Neural progenitor cell (in vitro differentiated cells): ENCODE measurements at regions not wholly inside any gene's neighbourhood (a gene's known extent, or its start where the extent isn't known, plus 50 kb on each side); places are given as distances from the start of the nearest gene placed in this dataset.

Experiments
- DNase-seq: peaks from one replicate; pipeline ENCODE4 v3.0.0-alpha.2; 2016; ENCODE audit warnings: low spot score
- H2AFZ ChIP-seq: fragments of 200-600 bp; sonication (generic); replicated peaks from 2 replicates; pipeline ENCODE4 v1.6.1; 2016; ENCODE audit warnings: antibody characterized with exemption
- H3F3A ChIP-seq: fragments of 200-600 bp; sonication (generic); 2 replicates; pipeline ENCODE4 v1.6.1; 2016; ENCODE audit warnings: antibody characterized with exemption, low read depth
- H3K27ac ChIP-seq: fragments of 200-600 bp; sonication (generic); 2 replicates; pipeline ENCODE4 v1.5.1; 2016; ENCODE audit warnings: mild to moderate bottlenecking
- H3K27me3 ChIP-seq: fragments of 200-600 bp; sonication (generic); 2 replicates; pipeline ENCODE4 v1.6.1; 2016; ENCODE audit warnings: mild to moderate bottlenecking, moderate library complexity
- H3K36me3 ChIP-seq: fragments of 200-600 bp; sonication (generic); 2 replicates; pipeline ENCODE4 v1.5.1; 2016
- H3K4me1 ChIP-seq: fragments of 200-600 bp; sonication (generic); 2 replicates; pipeline ENCODE4 v1.6.1; 2016; ENCODE audit warnings: mixed run types
- H3K4me2 ChIP-seq: fragments of 200-600 bp; sonication (generic); 2 replicates; pipeline ENCODE4 v1.6.1; 2016
- H3K4me3 ChIP-seq: fragments of 200-600 bp; sonication (generic); 2 replicates; pipeline ENCODE4 v1.5.1; 2016
- H3K79me2 ChIP-seq: fragments of 200-600 bp; sonication (generic); 2 replicates; pipeline ENCODE4 v1.6.1; 2016; ENCODE audit warnings: low read depth
- H3K9ac ChIP-seq: fragments of 200-600 bp; sonication (generic); 2 replicates; pipeline ENCODE4 v1.6.1; 2016
- H3K9me3 ChIP-seq: fragments of 200-600 bp; sonication (generic); 2 replicates; pipeline ENCODE4 v1.5.1; 2016; ENCODE audit warnings: low read depth
- H4K20me1 ChIP-seq: fragments of 200-600 bp; sonication (generic); 2 replicates; pipeline ENCODE4 v1.6.1; 2016; ENCODE audit warnings: low read depth
- H3K27ac Mint-ChIP-seq: 3 replicates; pipeline ENCODE4 v1.8.0; 2021; ENCODE audit warnings: mixed read lengths
- H3K27me3 Mint-ChIP-seq: 2 replicates; pipeline ENCODE4 v1.8.0; 2022; ENCODE audit warnings: low read depth, mild to moderate bottlenecking, inconsistent platforms, moderate library complexity, mixed read lengths; ENCODE audit not compliant: insufficient read depth
- H3K36me3 Mint-ChIP-seq: 3 replicates; pipeline ENCODE4 v1.8.0; 2021; ENCODE audit warnings: mixed read lengths
- H3K4me1 Mint-ChIP-seq: 3 replicates; pipeline ENCODE4 v1.8.0; 2021; ENCODE audit warnings: mixed read lengths
- H3K4me3 Mint-ChIP-seq: 3 replicates; pipeline ENCODE4 v1.8.0; 2021; ENCODE audit warnings: mild to moderate bottlenecking, moderate library complexity, mixed read lengths
- H3K9me3 Mint-ChIP-seq: 3 replicates; pipeline ENCODE4 v1.8.0; 2020; ENCODE audit warnings: mixed read lengths
- EZH2 ChIP-seq: fragments of 200-600 bp; sonication (generic); IDR thresholded peaks from 2 replicates; pipeline ENCODE4 v1.6.1; 2017; ENCODE audit warnings: antibody characterized with exemption, mild to moderate bottlenecking, moderate library complexity
- EZH2phosphoT487 ChIP-seq: fragments of 200-600 bp; sonication (generic); IDR thresholded peaks from 2 replicates; pipeline ENCODE4 v1.6.1; 2017; ENCODE audit warnings: antibody characterized with exemption
- TF ChIP-seq, protein P1 (sequence below): fragments of 200-600 bp; sonication (generic); IDR thresholded peaks from 2 replicates; pipeline ENCODE4 v1.5.1; 2017; ENCODE audit warnings: antibody characterized with exemption, mild to moderate bottlenecking

- no peaks in the 10 kb centered on the region for H3K36me3 Mint-ChIP-seq
- Histone ChIP-seq H3K9ac (no peak overlapping the region), H3F3A (no peaks in the 10 kb centered on the region), H3K79me2 (no peaks in the 10 kb centered on the region), H3K9me3 (no peaks in the 10 kb centered on the region), H3K27me3 (no peaks in the 10 kb centered on the region), H2AFZ (no peak overlapping the region), H4K20me1 (no peaks in the 10 kb centered on the region), H3K36me3 (no peaks in the 10 kb centered on the region), H3K4me1 (no peaks in the 10 kb centered on the region), H3K27ac (no peak overlapping the region), H3K4me3 (no peak overlapping the region), H3K4me2 (no peak overlapping the region)
- H3K27me3 Mint-ChIP-seq: peaks cover 5% of the 10 kb centered on the region
- no peak overlapping the region for H3K27ac Mint-ChIP-seq
- DNase-seq: no peak
- no peak overlapping the region for H3K4me3 Mint-ChIP-seq
- TF ChIP-seq EZH2phosphoT487: no peak
- no peak for TF ChIP-seq EZH2
- H3K4me1 Mint-ChIP-seq: peaks cover 19% of the 10 kb centered on the region
- no peaks in the 10 kb centered on the region for H3K9me3 Mint-ChIP-seq
Observed at GRCh38 chr12:65657635-65658034, 166.6 kb upstream of the HMGA2 start.

DNA sequence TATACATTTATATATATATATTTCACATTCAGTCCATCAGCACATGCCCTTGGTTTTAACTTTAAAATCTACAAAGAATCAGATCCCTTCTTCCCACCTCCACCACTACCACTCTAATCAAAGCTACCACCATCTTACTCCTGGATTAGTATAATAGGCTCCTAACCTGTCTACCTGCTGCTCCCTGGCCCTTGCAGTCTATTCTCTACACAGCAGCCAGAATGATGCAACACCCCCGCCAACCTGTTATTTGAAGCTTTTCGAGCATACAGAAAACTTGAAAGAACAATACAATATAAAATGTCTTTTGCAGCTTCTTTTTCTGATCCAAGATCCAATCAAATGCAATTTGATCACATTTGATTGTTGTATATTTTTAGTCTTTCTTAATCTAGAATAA is 165.9 kb upstream of the HMGA2 start:
- H3K4me1 Mint-ChIP-seq: peaks cover 18% of the 10 kb centered on the region

DNA sequence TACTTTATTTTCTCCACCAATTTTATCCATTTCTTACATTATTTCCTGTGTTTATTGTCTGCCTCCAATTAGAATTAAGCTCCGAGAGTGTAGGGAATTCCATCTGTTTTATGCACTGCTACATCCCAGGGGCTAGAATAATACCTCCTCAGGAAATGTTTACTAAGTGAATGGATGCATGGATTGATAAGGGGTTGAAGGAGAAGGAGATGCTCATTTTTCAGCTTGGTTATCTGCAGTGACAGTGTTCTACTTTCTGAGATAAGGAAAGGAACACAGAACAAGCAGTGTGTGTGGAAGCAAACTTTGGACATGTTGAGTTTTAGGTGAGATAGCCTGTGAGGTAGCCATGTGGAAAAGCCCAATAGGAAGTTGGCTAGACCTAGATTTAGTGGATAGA is 164.6 kb upstream of the HMGA2 start:
- no peaks in the 10 kb centered on the region for H3K36me3 Mint-ChIP-seq
- H3K27me3 Mint-ChIP-seq: peaks cover 8% of the 10 kb centered on the region
- Histone ChIP-seq H3K9me3 (no peaks in the 10 kb centered on the region), H3K4me1 (no peaks in the 10 kb centered on the region), H3K27me3 (no peaks in the 10 kb centered on the region), H3K4me3 (no peak overlapping the region), H3K36me3 (no peaks in the 10 kb centered on the region), H3K4me2 (no peak overlapping the region), H3K27ac (no peak overlapping the region), H3K79me2 (no peaks in the 10 kb centered on the region), H2AFZ (no peak overlapping the region), H3F3A (no peaks in the 10 kb centered on the region), H4K20me1 (no peaks in the 10 kb centered on the region), H3K9ac (no peak overlapping the region)
- no peak for DNase-seq
- H3K4me3 Mint-ChIP-seq: no peak overlapping the region
- H3K4me1 Mint-ChIP-seq: peaks cover 16% of the 10 kb centered on the region
- TF ChIP-seq, protein P1, sequence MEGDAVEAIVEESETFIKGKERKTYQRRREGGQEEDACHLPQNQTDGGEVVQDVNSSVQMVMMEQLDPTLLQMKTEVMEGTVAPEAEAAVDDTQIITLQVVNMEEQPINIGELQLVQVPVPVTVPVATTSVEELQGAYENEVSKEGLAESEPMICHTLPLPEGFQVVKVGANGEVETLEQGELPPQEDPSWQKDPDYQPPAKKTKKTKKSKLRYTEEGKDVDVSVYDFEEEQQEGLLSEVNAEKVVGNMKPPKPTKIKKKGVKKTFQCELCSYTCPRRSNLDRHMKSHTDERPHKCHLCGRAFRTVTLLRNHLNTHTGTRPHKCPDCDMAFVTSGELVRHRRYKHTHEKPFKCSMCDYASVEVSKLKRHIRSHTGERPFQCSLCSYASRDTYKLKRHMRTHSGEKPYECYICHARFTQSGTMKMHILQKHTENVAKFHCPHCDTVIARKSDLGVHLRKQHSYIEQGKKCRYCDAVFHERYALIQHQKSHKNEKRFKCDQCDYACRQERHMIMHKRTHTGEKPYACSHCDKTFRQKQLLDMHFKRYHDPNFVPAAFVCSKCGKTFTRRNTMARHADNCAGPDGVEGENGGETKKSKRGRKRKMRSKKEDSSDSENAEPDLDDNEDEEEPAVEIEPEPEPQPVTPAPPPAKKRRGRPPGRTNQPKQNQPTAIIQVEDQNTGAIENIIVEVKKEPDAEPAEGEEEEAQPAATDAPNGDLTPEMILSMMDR: no peak
- TF ChIP-seq EZH2phosphoT487: no peak
- TF ChIP-seq EZH2: no peak
- peaks cover 10% of the 10 kb centered on the region for H3K9me3 Mint-ChIP-seq
- no peak overlapping the region for H3K27ac Mint-ChIP-seq

More for the DNA sequence above, 165.9 kb upstream of the HMGA2 start:
- Histone ChIP-seq H3K4me1 (no peaks in the 10 kb centered on the region), H3K27me3 (no peaks in the 10 kb centered on the region), H3K79me2 (no peaks in the 10 kb centered on the region), H3K4me2 (no peak overlapping the region), H3K27ac (no peak overlapping the region), H3F3A (no peaks in the 10 kb centered on the region), H3K36me3 (no peaks in the 10 kb centered on the region), H2AFZ (no peak overlapping the region), H3K4me3 (no peak overlapping the region), H3K9ac (no peak overlapping the region), H4K20me1 (no peaks in the 10 kb centered on the region), H3K9me3 (no peaks in the 10 kb centered on the region)
- H3K4me3 Mint-ChIP-seq: no peak overlapping the region
- TF ChIP-seq, protein P1: no peak
- TF ChIP-seq EZH2phosphoT487: no peak
- TF ChIP-seq EZH2: no peak
- no peaks in the 10 kb centered on the region for H3K9me3 Mint-ChIP-seq
- H3K27me3 Mint-ChIP-seq: peaks cover 5% of the 10 kb centered on the region
- no peak for DNase-seq
- no peak overlapping the region for H3K27ac Mint-ChIP-seq
- H3K36me3 Mint-ChIP-seq: no peaks in the 10 kb centered on the region

DNA sequence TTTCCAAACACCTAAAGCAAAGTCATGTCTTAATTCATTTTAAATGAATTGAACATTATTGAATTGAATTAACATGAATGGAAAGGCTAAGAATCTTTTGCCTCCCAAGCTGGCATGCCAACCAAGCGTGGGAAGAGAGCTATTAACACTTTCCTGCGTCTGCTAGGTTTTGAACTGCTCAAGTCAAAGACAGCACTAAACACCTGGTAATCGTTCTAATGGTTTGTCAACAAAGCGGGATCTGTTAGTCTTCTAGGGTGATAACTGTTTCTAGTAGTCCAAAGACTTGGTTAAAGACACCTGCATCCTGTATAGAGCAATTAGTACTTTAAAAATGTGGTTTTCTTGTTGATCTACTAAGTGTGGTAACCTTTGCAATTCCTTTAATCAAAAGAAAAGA is 164.2 kb upstream of the HMGA2 start:
- peaks cover 6% of the 10 kb centered on the region for H3K27me3 Mint-ChIP-seq

More for the DNA sequence above, 164.2 kb upstream of the HMGA2 start:
- H3K4me1 ChIP-seq: no peaks in the 10 kb centered on the region
- peaks cover 16% of the 10 kb centered on the region for H3K4me1 Mint-ChIP-seq
- H3K9ac ChIP-seq: no peak overlapping the region
- H3K27me3 ChIP-seq: no peaks in the 10 kb centered on the region
- no peaks in the 10 kb centered on the region for H4K20me1 ChIP-seq
- H3K27ac ChIP-seq: no peak overlapping the region
- peaks cover 14% of the 10 kb centered on the region for H3K9me3 Mint-ChIP-seq
- H3K79me2 ChIP-seq: no peaks in the 10 kb centered on the region
- no peaks in the 10 kb centered on the region for H3K36me3 Mint-ChIP-seq
- TF ChIP-seq EZH2: no peak
- TF ChIP-seq, protein P1: no peak
- TF ChIP-seq EZH2phosphoT487: no peak
- no peaks in the 10 kb centered on the region for H3K9me3 ChIP-seq
- no peak for DNase-seq
- H3K4me2 ChIP-seq: no peak overlapping the region
- H3K4me3 ChIP-seq: no peak overlapping the region
- H3K36me3 ChIP-seq: no peaks in the 10 kb centered on the region
- no peak overlapping the region for H3K4me3 Mint-ChIP-seq
- H3F3A ChIP-seq: no peaks in the 10 kb centered on the region
- H3K27ac Mint-ChIP-seq: no peak overlapping the region
- no peak overlapping the region for H2AFZ ChIP-seq
